Endothelial cell of umbilical vein (primary cell): ENCODE measurements at regions not wholly inside any gene's neighbourhood (a gene's known extent, or its start where the extent isn't known, plus 50 kb on each side); places are given as distances from the start of the nearest gene placed in this dataset.

ENCODE experiments used
- BruUV-seq: library from RNA; stranded (reverse); fragments of 400-500 nt; replicated peaks from 2 replicates; lab custom pipeline; 2021; lab: Mats Ljungman, UMichigan
- CTCF ChIA-PET: fragments of 300-600, 350-600 bp; sonication (Branson Sonifier 250); formaldehyde crosslinking; loops from one replicate; lab custom pipeline; 2021; ENCODE audit warnings: antibody characterized with exemption, inconsistent platforms; lab: Charles Lee
- POLR2A ChIA-PET: fragments of 300-600, 350-600 bp; sonication (Branson Sonifier 250); formaldehyde crosslinking; loops from one replicate; lab custom pipeline; 2021; ENCODE audit warnings: antibody characterized with exemption, inconsistent platforms; lab: Charles Lee
- DNase-seq: peaks from one replicate; pipeline ENCODE4 v3.0.0-alpha.2; 2011; ENCODE audit warnings: low read depth, low spot score
- FAIRE-seq: peaks from 2 replicates; lab custom pipeline; 2011; peaks lifted over from hg19 to GRCh38; lab: Jason Lieb, UNC
- H2AFZ ChIP-seq: 2 replicates; pipeline ENCODE4 v1.6.0; 2012; ENCODE audit warnings: low read depth, low read length, control low read depth, inconsistent platforms
- H3K27ac ChIP-seq: 2 replicates; pipeline ENCODE4 v1.5.1; 2011; ENCODE audit warnings: low read depth, mild to moderate bottlenecking, control low read depth, low read length, moderate library complexity; ENCODE audit not compliant: insufficient read depth
- H3K27me3 ChIP-seq, 2 experiments: 2 replicates each; pipeline versions ENCODE4 v1.6.0 to v1.6.1; 2011; ENCODE audit warnings: low read length in 2 of 2, mixed read lengths in 1 of 2; ENCODE audit not compliant: control insufficient read depth in 2 of 2, insufficient read depth in 2 of 2
- H3K36me3 ChIP-seq, 2 experiments: 2 replicates in 1 of 2; 3 replicates in 1 of 2; pipeline ENCODE4 v1.5.1; 2011; ENCODE audit warnings: low read length in 2 of 2, mild to moderate bottlenecking in 1 of 2, moderate library complexity in 1 of 2; ENCODE audit not compliant: control insufficient read depth in 2 of 2, insufficient read depth in 2 of 2; ENCODE audit errors: extremely low read depth in 1 of 2
- H3K4me1 ChIP-seq: 3 replicates; pipeline ENCODE4 v1.5.1; 2011; ENCODE audit warnings: mild to moderate bottlenecking, low read length; ENCODE audit not compliant: control insufficient read depth, insufficient read depth; ENCODE audit errors: extremely low read depth
- H3K4me2 ChIP-seq: 2 replicates; pipeline ENCODE4 v1.6.1; 2011; ENCODE audit warnings: low read length, control low read depth, mixed read lengths; ENCODE audit not compliant: insufficient read depth
- H3K4me3 ChIP-seq, 3 experiments: fragments of 200-600 bp in 1 of 3; sonication (generic), shearing (Covaris generic) in 1 of 3; replicated peaks in 1 of 3; 2 replicates each; pipeline ENCODE4 v1.5.1; 2011 to 2016; ENCODE audit warnings: control low read depth in 3 of 3, low read length in 3 of 3, mild to moderate bottlenecking in 2 of 3, inconsistent platforms in 1 of 3, low read depth in 1 of 3, moderate library complexity in 1 of 3; ENCODE audit not compliant: insufficient read depth in 1 of 3
- H3K79me2 ChIP-seq: 2 replicates; pipeline ENCODE4 v1.6.0; 2012; ENCODE audit warnings: low read length, inconsistent platforms; ENCODE audit not compliant: control insufficient read depth, insufficient read depth
- H3K9ac ChIP-seq: replicated peaks from 2 replicates; pipeline ENCODE3; 2011; ENCODE audit warnings: low read length, control low read depth; ENCODE audit not compliant: insufficient read depth; ENCODE audit errors: extremely low read depth
- H3K9me1 ChIP-seq: replicated peaks from 3 replicates; pipeline ENCODE4 v1.6.0; 2011; ENCODE audit warnings: mild to moderate bottlenecking, low read length; ENCODE audit not compliant: control insufficient read depth, insufficient read depth; ENCODE audit errors: extremely low read depth
- H3K9me3 ChIP-seq: replicated peaks from 2 replicates; pipeline ENCODE4 v1.5.1; 2012; ENCODE audit warnings: low read length, inconsistent platforms; ENCODE audit not compliant: control insufficient read depth, insufficient read depth
- H4K20me1 ChIP-seq: replicated peaks from 2 replicates; pipeline ENCODE3; 2011; ENCODE audit warnings: mild to moderate bottlenecking, low read length; ENCODE audit not compliant: control insufficient read depth, insufficient read depth; ENCODE audit errors: extremely low read depth
- EZH2 ChIP-seq: IDR thresholded peaks from 2 replicates; pipeline ENCODE4 v1.6.1; 2012; ENCODE audit warnings: borderline replicate concordance, low read depth, mild to moderate bottlenecking, moderate library complexity, low read length, inconsistent platforms; ENCODE audit not compliant: severe bottlenecking
- FOS ChIP-seq: IDR thresholded peaks from 2 replicates; pipeline ENCODE4 v1.6.1; 2011; ENCODE audit warnings: mild to moderate bottlenecking, low read length, moderate library complexity, borderline replicate concordance; ENCODE audit not compliant: insufficient read depth
- GATA2 ChIP-seq: IDR thresholded peaks from 2 replicates; pipeline ENCODE4 v1.7.0; 2011; ENCODE audit warnings: low read depth, mild to moderate bottlenecking, moderate library complexity, mixed read lengths, low read length; ENCODE audit not compliant: insufficient read length, insufficient read depth
- JUN ChIP-seq: IDR thresholded peaks from 2 replicates; pipeline ENCODE4 v1.6.1; 2011; ENCODE audit warnings: borderline replicate concordance, low read depth; ENCODE audit not compliant: insufficient read length, insufficient read depth
- MYC ChIP-seq: IDR thresholded peaks from one replicate; pipeline ENCODE4 v1.6.1; 2011; ENCODE audit warnings: mild to moderate bottlenecking, low read depth, low read length
- POLR2A ChIP-seq: IDR thresholded peaks from 2 replicates; pipeline ENCODE4 v1.6.1; 2012; ENCODE audit warnings: low read depth, mild to moderate bottlenecking, control low read depth, low read length
- POLR2AphosphoS5 ChIP-seq: IDR thresholded peaks from 2 replicates; pipeline ENCODE4 v1.6.1; 2012; ENCODE audit warnings: low read depth, mild to moderate bottlenecking, control low read depth, low read length, moderate library complexity; ENCODE audit not compliant: insufficient read depth
- dilution Hi-C: fragments of 300-500 bp; cut with MboI; formaldehyde crosslinking; loops from one replicate; pipeline ENCODE4 v1.15.0; 2019; ENCODE audit warnings: low sequenced_read_pairs; ENCODE audit not compliant: extremely low pct_ligation_motif_present
- intact Hi-C: fragments of 100-400 bp; cut with micrococcal nuclease; formaldehyde crosslinking; loops from one replicate; pipeline ENCODE4 v1.10.0; 2022
- TF ChIP-seq, protein P1 (sequence below): IDR thresholded peaks from 2 replicates; pipeline ENCODE4 v1.6.1; 2011; ENCODE audit not compliant: insufficient read depth, insufficient read length
- TF ChIP-seq, protein P2 (sequence below), 2 donors: IDR thresholded peaks; 1 replicate in 1 of 2; 2 replicates in 1 of 2; pipeline ENCODE4 v1.5.1; 2011; ENCODE audit warnings: low read length in 2 of 2, mild to moderate bottlenecking in 2 of 2, moderate library complexity in 2 of 2, control low read depth in 1 of 2, inconsistent platforms in 1 of 2, low read depth in 1 of 2; ENCODE audit not compliant: insufficient read depth in 1 of 2; ENCODE audit errors: extremely low read depth in 1 of 2

DNA sequence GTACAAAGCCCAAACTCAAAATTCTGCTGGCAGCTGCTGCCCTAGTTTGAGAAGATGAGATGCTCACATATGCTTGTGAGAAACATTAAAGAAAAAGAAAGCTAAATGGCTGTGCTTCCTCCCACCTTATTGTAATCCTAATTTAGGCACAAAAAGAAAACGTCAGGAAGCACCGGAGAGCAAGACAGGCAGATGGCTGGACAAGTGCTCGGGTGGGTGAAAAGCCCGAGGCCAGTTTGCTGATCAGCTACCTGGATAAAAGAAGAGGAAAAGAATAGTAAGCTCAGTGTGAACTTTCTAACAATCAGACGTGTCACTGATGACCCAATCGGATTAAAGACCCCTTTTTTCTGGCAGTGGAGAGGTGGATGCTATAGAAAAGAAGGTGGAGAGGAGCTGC, 368.0 kb upstream of the ATP10A start:
- dilution Hi-C loops (no loop called here), intact Hi-C loops (no loop called here)

More for the DNA sequence above, 368.0 kb upstream of the ATP10A start:
- no peak overlapping the region for H3K4me2 ChIP-seq
- H3K9ac ChIP-seq, result no peak overlapping the region
- H3K36me3 ChIP-seq, result no peaks in the 10 kb centered on the region
- H2AFZ ChIP-seq, result no peak overlapping the region
- no peak overlapping the region for H3K27ac ChIP-seq
- no peak overlapping the region for H3K4me3 ChIP-seq
- ChIA-PET CTCF (no interaction called here), POLR2A (no interaction called here)
- H3K9me3 ChIP-seq, result peaks cover 6% of the 10 kb centered on the region
- H3K27me3 ChIP-seq, result no peaks in the 10 kb centered on the region
- no peaks in the 10 kb centered on the region for H3K9me1 ChIP-seq
- FAIRE-seq, result no peak
- H4K20me1 ChIP-seq, result no peaks in the 10 kb centered on the region
- no TSS peak for BruUV-seq
- DNase-seq, result no peak
- TF ChIP-seq GATA2 (no peak), FOS (no peak), JUN (no peak), EZH2 (no peak), POLR2AphosphoS5 (no peak), POLR2A (no peak), MYC (no peak)
- TF ChIP-seq, protein P1, sequence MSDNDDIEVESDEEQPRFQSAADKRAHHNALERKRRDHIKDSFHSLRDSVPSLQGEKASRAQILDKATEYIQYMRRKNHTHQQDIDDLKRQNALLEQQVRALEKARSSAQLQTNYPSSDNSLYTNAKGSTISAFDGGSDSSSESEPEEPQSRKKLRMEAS, result no peak
- TF ChIP-seq, protein P2, sequence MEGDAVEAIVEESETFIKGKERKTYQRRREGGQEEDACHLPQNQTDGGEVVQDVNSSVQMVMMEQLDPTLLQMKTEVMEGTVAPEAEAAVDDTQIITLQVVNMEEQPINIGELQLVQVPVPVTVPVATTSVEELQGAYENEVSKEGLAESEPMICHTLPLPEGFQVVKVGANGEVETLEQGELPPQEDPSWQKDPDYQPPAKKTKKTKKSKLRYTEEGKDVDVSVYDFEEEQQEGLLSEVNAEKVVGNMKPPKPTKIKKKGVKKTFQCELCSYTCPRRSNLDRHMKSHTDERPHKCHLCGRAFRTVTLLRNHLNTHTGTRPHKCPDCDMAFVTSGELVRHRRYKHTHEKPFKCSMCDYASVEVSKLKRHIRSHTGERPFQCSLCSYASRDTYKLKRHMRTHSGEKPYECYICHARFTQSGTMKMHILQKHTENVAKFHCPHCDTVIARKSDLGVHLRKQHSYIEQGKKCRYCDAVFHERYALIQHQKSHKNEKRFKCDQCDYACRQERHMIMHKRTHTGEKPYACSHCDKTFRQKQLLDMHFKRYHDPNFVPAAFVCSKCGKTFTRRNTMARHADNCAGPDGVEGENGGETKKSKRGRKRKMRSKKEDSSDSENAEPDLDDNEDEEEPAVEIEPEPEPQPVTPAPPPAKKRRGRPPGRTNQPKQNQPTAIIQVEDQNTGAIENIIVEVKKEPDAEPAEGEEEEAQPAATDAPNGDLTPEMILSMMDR (IDR thresholded peaks at IDR 0.05; ENCODE audit: extremely low read depth in 1 of 2, insufficient read depth in 1 of 2, low read depth in 1 of 2, low read length in 2 of 2), result no peak
- no peaks in the 10 kb centered on the region for H3K79me2 ChIP-seq
- H3K4me1 ChIP-seq, result no peaks in the 10 kb centered on the region
